Inferior parietal cortex (tissue), 1 donor: ENCODE measurements at regions not wholly inside any gene's neighbourhood (a gene's known extent, or its start where the extent isn't known, plus 50 kb on each side); places are given as distances from the start of the nearest gene placed in this dataset.

ENCODE experiments used
- DNase-seq: peaks from one replicate; pipeline ENCODE4 v3.0.0-alpha.2; 2016; ENCODE audit errors: extremely low spot score

- DNase-seq = no peak
Measured at GRCh38 chr13:53201454-53202225, 173.0 kb downstream of the OLFM4 start.

- no peak for DNase-seq
Measured at GRCh38 chr13:53204598-53204997, 176.0 kb downstream of the OLFM4 start.

GRCh38 chr13:53206455-53206854 lies 177.8 kb downstream of the OLFM4 start:
- no peak for DNase-seq

- no peak for DNase-seq
Measured at GRCh38 chr13:53207556-53207955, 178.9 kb downstream of the OLFM4 start.

- no peak for DNase-seq
Measured at GRCh38 chr13:53214433-53214832, 185.8 kb downstream of the OLFM4 start.

GRCh38 chr13:53215563-53215962 lies 186.9 kb downstream of the OLFM4 start:
- DNase-seq = no peak

GRCh38 chr13:53216773-53217172 lies 188.2 kb downstream of the OLFM4 start:
- no peak for DNase-seq

- DNase-seq = no peak
Measured at GRCh38 chr13:53217194-53217593, 188.6 kb downstream of the OLFM4 start.

- no peak for DNase-seq
Measured at GRCh38 chr13:53220038-53220437, 191.4 kb downstream of the OLFM4 start.

- no peak for DNase-seq
Measured at GRCh38 chr13:53237696-53238095, 209.1 kb downstream of the OLFM4 start.

- no peak for DNase-seq
Measured at GRCh38 chr13:53238261-53238660, 209.6 kb downstream of the OLFM4 start.

- DNase-seq = no peak
Measured at GRCh38 chr13:53240401-53241025, 211.9 kb downstream of the OLFM4 start.

GRCh38 chr13:53241891-53242348 lies 213.3 kb downstream of the OLFM4 start:
- no peak for DNase-seq

- no peak for DNase-seq
Measured at GRCh38 chr13:53249236-53249635, 220.6 kb downstream of the OLFM4 start.

- DNase-seq = peak; percentile 94
Measured at GRCh38 chr13:53250272-53250875, 221.8 kb downstream of the OLFM4 start.

- no peak for DNase-seq
Measured at GRCh38 chr13:53250977-53251376, 222.4 kb downstream of the OLFM4 start.

GRCh38 chr13:53254500-53254899 lies 225.9 kb downstream of the OLFM4 start:
- DNase-seq = no peak

GRCh38 chr13:53255795-53256194 lies 227.2 kb downstream of the OLFM4 start:
- no peak for DNase-seq

- no peak for DNase-seq
Measured at GRCh38 chr13:53260594-53260993, 232.0 kb downstream of the OLFM4 start.

GRCh38 chr13:53264751-53265385 lies 236.3 kb downstream of the OLFM4 start:
- no peak for DNase-seq

GRCh38 chr13:53266757-53267156 lies 238.1 kb downstream of the OLFM4 start:
- no peak for DNase-seq

- no peak for DNase-seq
Measured at GRCh38 chr13:53269634-53270033, 241.0 kb downstream of the OLFM4 start.
